ENCODE measurements at regions not wholly inside any gene's neighbourhood (a gene's known extent, or its start where the extent isn't known, plus 50 kb on each side); places are given as distances from the start of the nearest gene placed in this dataset.

DNA sequence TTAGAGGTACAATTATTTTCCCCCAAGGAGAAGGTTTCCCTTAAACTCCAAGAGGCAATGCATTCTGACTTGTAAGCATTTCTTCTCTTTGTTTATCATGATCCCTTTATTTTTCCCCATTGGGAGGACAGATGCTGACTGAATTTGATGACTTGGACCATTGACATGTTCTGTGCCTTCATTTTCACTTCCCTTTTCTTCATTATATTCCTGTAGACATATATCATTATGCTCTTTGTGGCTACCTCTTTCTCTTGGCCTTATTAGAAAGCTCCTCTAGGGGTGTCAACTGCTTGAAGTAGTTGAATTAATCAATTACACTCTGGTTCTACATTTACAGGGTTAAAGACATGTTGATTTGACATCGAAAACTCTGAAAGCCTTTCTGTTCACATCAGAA lies 330.0 kb upstream of the DCC start:
- Mint-ChIP-seq H3K27me3 (ENCODE audit: low read depth) (no peaks in the 10 kb centered on the region), H3K4me3 (no peak overlapping the region), H3K4me1 (0 out of 4 replicates have a peak, but pooled peaks cover 0 to 4% of the 10 kb centered on the region in 2 experiments), H3K36me3 (ENCODE audit: insufficient read depth in 1 of 3, low read depth in 3 of 3) (no peaks in the 10 kb centered on the region), H3K27ac (no peak overlapping the region), H3K9me3 (no peaks in the 10 kb centered on the region)
- Histone ChIP-seq H3K4me1 (ENCODE audit: insufficient read depth, low read length) (no peaks in the 10 kb centered on the region), H3K23me2 (ENCODE audit: insufficient read length, low read depth, low read length, poor library complexity, severe bottlenecking) (no peaks in the 10 kb centered on the region), H4K8ac (replicated peaks; ENCODE audit: insufficient read length, low read depth, low read length) (no peak overlapping the region), H2BK20ac (ENCODE audit: low read depth, low read length, poor library complexity, severe bottlenecking) (no peak overlapping the region), H3K4me2 (ENCODE audit: insufficient read depth, insufficient read length, low read length) (no peak overlapping the region), H3K27ac (ENCODE audit: insufficient read length, low read depth, low read length) (no peak overlapping the region), H2BK12ac (ENCODE audit: insufficient read length, low read depth, low read length) (no peak overlapping the region), H2BK15ac (ENCODE audit: low read depth, low read length) (no peak overlapping the region), H3K18ac (ENCODE audit: insufficient read length, low read depth, low read length) (no peak overlapping the region), H2AFZ (ENCODE audit: low read length) (no peak overlapping the region), H3K4ac (ENCODE audit: low read depth, low read length) (no peak overlapping the region), H4K20me1 (ENCODE audit: control insufficient read depth, insufficient read depth, insufficient read length) (no peaks in the 10 kb centered on the region), H4K5ac (ENCODE audit: insufficient read length, low read depth, low read length) (no peak overlapping the region), H3T11ph (ENCODE audit: low read length) (no peak overlapping the region), H3K56ac (ENCODE audit: insufficient read length, low read depth, low read length) (no peak overlapping the region), H3K79me2 (ENCODE audit: insufficient read depth, low read length) (no peaks in the 10 kb centered on the region), H3K9me3 (ENCODE audit: control insufficient read depth, low read depth, low read length) (no peaks in the 10 kb centered on the region), H3K9ac (ENCODE audit: extremely low read depth, insufficient read length, low read length) (no peak overlapping the region), H2AK5ac (ENCODE audit: insufficient read length, low read length) (no peak overlapping the region), H3K23ac (ENCODE audit: insufficient read length, low read depth, low read length) (no peak overlapping the region), H3K27me3 (ENCODE audit: insufficient read depth, low read length) (no peaks in the 10 kb centered on the region), H2BK5ac (ENCODE audit: insufficient read length, low read length) (no peak overlapping the region), H3K79me1 (ENCODE audit: insufficient read depth, low read depth, low read length, poor library complexity, severe bottlenecking) (no peaks in the 10 kb centered on the region), H4K91ac (ENCODE audit: insufficient read length, low read depth, low read length) (no peak overlapping the region), H3K14ac (ENCODE audit: insufficient read depth, low read length) (no peak overlapping the region), H2BK120ac (ENCODE audit: low read depth, low read length, poor library complexity, severe bottlenecking) (no peak overlapping the region)
- WGBS (ENCODE audit: extremely low coverage, insufficient read length, low lambda C conversion rate), result no CpG with 5 or more reads among the region's 1 CpG
- DNase-seq, result no peak
- TF ChIP-seq, protein P1, sequence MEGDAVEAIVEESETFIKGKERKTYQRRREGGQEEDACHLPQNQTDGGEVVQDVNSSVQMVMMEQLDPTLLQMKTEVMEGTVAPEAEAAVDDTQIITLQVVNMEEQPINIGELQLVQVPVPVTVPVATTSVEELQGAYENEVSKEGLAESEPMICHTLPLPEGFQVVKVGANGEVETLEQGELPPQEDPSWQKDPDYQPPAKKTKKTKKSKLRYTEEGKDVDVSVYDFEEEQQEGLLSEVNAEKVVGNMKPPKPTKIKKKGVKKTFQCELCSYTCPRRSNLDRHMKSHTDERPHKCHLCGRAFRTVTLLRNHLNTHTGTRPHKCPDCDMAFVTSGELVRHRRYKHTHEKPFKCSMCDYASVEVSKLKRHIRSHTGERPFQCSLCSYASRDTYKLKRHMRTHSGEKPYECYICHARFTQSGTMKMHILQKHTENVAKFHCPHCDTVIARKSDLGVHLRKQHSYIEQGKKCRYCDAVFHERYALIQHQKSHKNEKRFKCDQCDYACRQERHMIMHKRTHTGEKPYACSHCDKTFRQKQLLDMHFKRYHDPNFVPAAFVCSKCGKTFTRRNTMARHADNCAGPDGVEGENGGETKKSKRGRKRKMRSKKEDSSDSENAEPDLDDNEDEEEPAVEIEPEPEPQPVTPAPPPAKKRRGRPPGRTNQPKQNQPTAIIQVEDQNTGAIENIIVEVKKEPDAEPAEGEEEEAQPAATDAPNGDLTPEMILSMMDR (conservative IDR thresholded peaks at IDR 0.05), result no peak
